HG03469 (cell line): ENCODE measurements at regions not wholly inside any gene's neighbourhood (a gene's known extent, or its start where the extent isn't known, plus 50 kb on each side); places are given as distances from the start of the nearest gene placed in this dataset.
"Not testable (repeated sequence)": the region's sequence is repeated elsewhere in the genome, so short reads cannot be mapped to it uniquely, and the experiment has no call there.

Experiments used
- ATAC-seq: cut with Tn5 transposase; IDR thresholded peaks from one replicate; pipeline ENCODE4 v1.9.1; 2021; ENCODE audit warnings: mild to moderate bottlenecking, moderate library complexity, moderate number of reproducible peaks; ENCODE audit not compliant: unreplicated experiment

DNA sequence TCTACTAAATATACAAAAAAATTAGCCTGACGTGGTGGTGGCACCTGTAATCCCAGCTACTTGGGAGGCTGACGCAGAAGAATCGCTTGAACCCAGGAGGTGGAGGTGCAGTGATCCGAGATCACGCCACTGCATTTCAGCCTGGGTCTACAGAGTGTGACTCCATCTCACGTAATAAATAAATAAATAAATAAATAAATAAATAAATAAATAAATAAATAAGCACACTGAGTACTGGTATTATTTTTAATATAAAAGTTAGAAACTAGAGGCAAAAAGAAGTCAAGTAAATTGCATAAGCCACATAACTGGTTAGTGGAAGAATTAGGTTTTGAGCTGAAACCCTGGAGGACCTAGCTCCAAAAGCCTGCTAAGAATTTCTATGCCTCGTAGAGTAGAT, 1262.7 kb upstream of the PABPC4L start:
- ATAC-seq: no peak

DNA sequence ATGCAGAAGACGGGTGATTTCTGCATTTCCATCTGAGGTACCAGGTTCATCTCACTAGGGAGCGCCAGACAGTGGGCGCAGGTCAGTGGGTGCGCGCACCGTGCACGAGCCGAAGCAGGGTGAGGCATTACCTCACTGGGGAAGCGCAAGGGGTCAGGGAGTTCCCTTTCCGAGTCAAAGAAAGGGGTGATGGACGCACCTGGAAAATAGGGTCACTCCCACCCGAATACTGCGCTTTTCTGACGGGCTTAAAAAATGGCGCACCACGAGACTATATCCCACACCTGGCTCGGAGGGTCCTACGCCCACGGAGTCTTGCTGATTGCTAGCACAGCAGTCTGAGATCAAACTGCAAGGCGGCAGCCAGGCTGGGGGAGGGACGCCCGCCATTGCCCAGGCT, 1246.0 kb upstream of the PABPC4L start:
- ATAC-seq: not testable (repeated sequence)

DNA sequence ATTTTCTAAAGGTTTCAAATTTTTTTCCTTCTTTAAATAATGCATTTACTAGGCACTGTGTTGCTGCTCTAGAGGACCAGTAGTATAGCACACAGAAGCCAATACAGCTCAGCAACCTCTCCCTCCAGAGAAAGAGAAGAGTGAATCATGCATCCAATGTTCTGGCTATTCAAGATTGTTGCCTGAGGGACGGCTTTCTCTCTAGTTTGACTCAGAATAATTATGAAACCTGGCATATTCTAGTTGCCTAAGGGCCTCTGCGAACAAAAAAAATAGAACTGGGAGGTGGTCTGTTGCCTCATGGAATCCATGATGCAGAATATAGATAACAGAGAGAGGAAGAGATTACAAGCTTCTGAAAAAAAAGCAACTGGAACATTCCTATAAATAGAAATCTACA, 1233.3 kb upstream of the PABPC4L start:
- ATAC-seq: no peak

DNA sequence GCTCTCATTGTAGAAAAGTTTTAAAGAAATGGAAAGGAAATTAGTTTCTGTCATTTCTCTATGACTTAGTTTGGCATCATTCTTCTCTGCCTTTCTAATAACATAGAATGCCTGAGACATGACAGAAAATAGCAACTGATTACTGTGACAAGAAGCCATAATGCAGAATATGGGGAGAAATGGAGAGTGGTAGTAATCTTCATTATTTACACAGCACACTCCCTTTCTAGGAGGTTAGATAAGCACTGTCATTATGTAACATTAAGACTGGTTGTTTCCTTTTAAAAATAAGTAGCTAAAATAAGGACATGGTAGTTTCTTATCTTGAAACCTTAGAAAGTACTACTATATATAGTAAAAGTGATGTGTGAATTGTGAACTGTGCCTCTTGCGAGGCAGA, 1227.9 kb upstream of the PABPC4L start:
- no peak for ATAC-seq

DNA sequence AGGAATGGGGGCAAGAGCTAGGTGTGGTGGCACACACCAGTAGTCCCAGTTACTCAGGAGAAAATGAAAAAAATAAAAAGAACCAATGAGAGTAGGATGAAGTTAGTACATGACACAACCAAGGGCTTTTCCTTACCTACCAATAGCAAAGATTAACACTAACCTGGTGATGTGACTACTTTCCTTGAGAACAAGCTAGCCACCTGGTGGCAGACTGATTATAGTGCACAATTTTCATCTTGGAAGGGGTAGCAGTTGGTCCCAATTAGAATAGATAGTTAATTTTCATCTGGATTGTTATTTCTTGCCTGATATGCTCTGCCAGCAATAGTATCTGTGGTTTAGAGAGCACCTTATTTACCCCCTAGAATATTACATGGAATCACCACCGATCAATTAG, 1216.8 kb upstream of the PABPC4L start:
- no peak for ATAC-seq

DNA sequence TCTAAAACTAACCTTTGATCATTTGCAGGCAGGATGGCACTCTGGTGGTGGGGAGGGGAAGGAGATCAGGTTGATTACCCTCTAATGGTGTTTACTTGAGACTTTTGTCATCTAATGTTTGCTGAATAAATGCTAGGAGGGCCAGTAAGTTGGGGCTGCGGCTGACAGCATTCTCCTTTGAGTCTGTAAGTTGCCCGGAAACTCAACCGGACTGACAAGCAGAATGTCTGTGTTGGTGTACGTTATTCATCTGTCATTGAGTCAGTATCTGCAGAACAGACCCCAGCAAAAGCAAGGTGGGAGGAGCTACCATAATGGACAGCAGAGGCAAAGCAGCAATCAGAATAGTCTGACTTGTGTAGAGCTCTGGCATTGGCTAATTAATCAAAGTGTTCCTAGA, 1210.6 kb upstream of the PABPC4L start:
- ATAC-seq: no peak

DNA sequence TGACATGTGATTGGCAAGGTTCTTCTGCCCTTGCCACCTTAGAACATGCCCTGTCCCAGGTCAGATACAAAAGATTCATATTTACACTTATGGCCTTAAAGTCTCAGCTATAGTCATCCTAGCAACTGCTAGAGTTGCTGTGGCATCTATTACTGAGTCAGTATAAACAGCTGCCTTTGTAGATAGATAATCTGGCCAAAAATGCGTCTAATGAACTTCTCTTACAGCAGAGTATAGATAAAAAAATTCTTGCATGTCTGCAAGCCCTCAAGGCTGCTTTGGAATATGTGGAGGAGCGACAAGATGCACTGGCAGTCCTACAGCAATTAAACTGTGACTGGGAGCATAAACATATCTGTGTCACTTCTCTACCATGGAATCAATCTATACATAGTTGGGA, 1209.7 kb upstream of the PABPC4L start:
- ATAC-seq: no peak

DNA sequence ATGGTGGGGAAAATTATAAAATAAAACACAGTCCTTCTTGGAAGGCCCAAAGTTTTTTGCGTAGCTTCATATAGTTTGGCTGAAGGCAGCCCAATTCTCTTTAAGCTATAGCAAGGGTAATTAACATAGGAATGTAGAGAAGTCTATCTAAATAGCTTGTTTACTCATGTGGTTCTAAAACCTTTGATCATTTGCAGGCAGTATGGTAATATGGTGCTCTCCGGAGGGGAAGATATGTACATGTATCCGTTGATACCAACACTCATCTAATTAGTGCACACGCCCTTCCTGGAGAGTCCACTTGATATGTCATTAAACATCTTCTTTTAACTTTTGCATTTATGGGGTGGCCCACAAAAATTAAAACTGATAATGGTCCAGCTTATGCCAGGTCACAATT, 1207.7 kb upstream of the PABPC4L start:
- ATAC-seq: not testable (repeated sequence)

DNA sequence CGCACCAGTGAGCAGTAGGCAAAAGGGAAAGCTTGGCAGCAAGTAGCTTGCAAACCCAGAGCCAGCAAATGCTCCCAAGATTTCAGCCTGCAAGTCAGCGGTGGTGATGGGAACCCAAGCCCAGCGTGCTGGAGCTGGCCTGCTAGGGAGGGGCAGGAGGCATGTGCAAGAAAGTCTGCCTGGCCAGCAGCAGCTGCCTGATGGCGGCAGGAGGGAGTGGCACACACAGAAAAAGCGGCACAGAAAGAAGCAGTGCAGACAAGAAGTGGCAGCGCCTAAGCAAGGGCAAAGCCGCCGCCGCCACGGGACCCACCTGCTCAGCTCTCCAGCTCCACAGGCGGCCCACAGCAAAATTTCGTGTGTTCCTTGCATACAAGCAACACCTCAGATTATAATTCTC, 1206.5 kb upstream of the PABPC4L start:
- ATAC-seq: no peak

DNA sequence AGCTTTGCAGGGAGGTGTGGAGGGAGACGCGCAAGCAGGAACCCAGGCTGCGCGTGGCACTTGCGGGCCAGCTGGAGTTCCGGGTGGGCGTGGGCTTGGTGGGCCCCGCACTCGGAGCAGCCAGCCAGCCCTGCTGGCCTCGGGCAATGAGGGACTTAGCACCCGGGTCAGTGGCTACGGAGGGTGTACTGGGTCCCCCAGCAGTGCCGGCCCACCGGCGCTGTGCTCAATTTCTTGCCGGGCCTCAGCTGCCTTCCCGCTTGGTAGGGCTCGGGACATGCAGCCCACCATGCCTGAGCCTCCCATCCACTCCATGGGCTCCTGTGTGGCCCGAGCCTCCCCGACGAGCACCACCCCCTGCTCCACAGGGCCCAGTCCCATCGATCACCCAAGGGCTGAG, 1205.0 kb upstream of the PABPC4L start:
- not testable (repeated sequence) for ATAC-seq

DNA sequence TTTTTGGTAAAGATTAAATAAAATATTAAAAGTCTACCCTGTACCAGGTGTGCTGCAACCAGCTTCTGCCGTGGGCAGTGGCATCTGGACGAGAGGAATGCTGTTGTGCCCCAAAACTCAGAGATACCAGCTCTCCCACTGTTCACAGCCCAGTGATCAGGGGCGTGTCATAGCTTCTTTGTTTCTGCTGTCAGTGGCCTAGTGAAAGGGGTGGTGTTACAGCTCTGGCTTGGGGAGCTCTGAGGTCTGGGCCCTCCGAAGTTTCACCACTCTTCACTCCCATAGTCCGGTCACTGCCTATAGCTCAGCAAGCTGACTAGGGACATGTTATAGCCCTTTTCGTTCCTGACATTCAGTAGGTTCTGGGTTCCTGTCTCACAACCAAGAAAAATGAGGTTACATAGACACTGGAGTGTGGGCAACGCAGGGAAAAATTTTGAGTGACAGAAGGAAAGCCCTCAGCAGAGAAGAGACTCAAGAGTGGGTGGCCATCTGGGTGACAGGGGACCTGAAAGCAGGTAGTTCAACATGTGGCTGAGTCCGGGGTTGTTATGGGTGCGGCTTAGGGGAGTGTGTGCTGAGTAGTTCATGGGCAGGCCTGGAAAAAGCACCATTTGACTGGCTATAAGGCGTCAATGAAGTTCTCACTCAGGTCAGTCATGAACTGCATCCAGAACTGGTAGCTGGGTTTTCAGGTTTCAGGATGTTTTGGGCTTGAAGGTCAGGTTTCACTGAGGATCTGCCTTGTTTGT, 1184.4 kb upstream of the PABPC4L start:
- no peak for ATAC-seq

DNA sequence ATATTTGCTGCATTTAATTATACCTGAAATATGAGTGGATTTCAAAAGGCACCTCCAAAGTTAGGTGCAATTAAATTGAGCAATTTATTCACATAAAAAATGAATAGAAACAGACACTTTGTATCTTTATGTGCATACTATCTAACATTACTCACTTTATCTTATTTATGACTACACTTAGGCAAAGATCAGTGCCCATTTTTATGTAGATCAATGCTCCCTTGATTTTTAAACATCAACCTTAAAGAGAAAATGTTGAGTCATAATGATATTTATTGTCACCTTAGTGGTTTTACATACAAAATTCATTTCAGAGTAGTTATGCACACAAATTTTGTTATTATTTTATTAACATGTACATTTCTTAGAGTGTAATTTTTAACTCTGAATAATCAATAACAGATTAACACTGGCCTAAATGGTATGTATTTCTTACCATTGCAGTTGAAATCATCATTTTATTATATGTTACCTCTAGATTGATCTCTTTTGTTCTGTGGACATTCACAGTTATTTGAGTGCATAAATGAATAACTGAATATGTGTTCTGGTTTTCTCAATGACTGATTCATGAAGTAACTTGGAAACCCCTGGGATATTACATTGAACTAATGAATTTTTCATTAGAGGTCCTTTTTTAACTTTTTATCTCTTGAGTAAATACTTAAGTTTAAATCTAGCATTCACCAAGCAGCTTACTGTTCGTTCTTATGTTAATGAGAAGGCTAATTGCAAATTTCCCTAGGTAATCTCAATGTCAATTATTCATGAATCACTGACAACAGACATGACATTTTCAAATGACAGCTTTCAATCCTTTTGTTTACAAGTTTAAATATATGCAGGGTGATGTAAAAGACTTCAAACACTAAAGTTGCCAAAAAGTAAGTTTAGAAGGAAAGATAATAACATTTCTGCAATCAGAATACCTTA, 1182.0 kb upstream of the PABPC4L start:
- no peak for ATAC-seq

DNA sequence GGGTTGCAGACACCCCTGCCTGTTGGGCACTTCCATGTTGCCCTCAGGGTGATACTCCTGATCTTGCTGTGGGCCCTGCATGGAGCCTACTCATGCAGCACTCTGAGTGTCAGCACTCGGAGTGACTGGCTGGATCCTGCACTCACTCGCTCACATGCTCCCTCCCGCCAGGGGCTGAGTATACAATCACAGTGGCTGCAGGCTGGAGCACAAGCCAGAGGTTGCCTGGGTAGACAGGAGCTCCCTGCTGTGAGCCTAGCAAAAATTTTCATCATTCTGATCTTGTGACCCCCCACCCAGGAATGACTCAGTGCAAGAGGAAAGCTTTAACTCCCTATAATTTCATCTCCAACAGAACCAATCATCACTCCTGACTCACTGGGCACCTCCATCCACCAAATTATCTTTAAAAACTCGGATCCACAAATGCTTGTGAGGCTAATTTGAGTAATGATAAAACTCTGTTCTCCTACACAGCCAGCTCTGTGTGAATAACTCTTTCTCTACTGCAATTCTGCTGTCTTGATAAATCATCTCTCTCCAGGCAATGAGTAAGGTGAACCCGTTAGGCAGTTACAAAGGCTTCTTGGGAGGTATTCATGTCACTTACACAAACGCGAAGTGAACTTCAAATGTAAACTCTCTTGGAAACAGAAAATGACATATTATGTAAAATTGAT, 1180.8 kb upstream of the PABPC4L start:
- no peak for ATAC-seq

DNA sequence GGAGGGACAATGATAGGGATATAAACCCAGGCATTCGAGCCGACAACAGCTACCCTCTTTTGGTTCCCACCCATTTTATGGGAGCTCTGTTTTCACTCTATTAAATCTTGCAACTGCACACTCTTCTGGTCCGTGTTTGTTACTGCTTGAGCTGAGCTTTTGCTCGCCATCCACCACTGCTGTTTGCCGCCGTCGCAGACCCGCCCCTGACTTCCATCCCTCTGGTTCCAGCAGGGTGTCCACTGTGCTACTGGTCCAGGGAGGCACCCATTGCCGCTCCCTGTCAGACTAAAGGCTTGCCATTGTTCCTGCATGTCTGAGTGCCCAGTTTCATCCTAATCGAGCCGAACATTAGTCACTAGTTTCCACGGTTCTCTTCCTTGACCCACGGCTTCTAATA, 1170.5 kb upstream of the PABPC4L start:
- ATAC-seq: no peak

DNA sequence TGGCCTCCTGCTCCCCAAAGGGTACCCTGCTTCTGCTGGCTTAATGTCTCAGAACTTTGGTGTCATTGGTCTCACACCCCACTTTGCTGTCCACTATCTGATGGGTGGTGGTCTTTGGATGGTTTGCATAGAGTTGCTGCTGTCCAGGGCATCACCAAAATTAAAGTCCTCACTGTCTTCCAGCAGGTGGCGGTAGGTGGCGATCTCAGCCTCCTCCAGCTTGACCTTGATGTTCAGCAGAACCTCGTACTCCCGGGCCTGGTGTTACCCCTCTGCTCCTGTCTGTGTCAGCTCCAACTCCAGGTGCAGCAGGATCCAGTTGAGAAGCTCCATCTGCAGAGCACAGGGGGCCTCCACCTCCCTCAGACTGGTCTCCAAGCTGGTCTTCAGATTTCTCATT, 1169.5 kb upstream of the PABPC4L start:
- ATAC-seq: no peak

DNA sequence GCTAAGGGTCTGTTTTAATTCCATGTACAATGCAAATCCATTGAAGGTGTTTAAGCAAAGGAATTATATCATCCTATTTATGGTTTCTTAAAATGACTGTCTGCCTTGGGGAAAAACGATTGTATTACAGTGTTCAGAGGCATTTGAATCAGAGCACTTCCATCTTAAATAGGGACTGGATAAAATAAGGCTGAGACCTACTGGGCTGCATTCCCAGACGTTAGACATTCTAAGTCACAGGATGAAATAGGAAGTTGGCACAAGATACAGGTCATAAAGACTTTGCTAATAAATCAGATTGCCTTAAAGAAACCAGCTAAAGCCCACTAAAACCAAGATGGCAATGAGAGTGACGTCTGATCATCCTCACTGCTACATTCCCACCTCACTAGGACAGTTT, 1167.2 kb upstream of the PABPC4L start:
- ATAC-seq: no peak

DNA sequence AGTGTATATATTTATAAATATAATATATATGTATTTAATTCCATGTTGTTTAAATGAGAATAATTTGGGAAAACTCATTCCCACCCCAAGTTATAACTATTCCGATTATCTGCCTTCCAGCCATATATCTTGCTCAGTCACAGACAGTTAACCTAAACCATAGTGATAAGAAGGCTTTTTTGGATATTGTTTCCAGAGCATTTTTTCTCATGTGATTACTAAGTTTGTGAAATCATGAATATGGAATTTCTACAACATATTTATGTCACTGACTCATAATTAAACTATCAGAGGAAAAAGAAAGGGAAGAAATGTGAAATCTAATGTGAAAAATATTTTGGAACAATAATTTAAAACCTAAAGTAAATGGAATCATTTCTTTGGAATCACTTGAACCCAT, 1163.5 kb upstream of the PABPC4L start:
- no peak for ATAC-seq

DNA sequence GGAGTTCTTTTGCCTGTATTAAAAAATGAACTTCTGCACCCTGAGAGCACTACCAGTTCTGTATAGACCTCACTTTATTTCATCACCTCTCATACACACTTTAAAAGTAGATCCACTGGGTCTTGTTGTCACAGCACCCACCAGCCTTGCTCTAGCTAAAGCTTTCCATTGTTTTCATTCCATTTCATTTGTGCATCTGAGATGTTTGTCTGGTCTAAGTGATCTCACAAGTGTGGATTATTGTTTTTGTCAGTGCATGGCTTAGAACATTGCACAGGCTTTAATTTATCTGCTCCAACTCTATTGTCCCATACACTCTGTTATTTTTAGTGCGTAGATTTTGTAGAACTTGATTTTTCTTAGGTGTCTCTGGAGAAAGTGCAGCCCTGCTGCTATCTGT, 1157.5 kb upstream of the PABPC4L start:
- ATAC-seq: no peak

DNA sequence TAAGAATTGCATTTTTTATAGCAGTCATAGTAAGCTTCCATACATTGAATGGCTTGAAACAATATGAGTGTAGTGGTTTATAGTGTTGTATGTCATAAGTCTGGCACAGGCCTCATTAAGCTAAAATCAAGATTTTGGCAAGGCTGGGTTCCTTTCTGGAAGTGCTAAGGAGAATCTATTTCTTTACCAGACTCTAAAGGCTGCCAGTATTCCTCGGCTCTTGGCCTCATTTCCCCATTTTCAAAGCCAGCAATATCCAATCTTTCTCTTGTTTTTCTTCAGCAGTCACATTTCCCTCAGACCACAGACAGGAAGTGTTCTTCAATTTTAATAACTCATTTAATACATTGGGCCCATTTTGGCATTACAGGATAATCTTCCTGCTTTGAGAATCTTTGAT, 1155.5 kb upstream of the PABPC4L start:
- ATAC-seq: no peak

DNA sequence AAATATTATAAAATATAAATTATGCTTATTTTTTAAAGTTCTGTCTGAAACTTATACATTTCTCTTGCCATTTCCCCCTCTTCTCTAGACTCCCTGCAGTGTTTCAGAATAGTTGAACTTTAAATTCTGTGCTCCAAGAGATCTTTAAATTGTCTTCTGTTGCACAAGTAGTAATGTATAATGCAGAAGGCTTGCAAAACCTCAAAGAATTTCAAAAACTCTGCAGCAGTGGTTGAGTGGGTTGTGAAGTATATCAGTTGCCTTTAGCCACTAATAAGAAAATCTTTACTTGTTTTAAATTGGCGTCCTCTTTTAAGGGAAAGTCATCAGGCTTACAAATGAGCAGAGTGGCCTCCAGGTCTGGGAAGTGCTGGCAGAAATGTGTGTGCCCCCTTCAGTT, 1153.3 kb upstream of the PABPC4L start:
- no peak for ATAC-seq

DNA sequence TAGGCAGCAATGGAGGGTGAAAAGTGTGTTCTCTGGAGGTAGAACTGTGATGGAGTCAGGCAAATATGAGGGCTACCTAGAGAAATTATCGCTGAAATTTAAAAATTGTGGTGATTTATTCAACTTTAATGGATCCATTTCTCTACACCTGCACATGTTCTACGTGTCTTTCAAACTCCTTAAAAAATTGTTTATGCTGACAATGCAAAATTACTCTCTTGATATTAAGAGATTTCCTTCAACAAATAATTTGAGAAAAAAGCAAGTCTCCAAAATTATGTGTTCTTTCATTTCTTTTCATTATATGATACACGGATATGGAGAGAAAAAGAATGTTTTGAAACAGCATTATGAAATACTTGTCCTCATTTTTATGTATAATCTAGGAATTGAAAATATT, 1151.4 kb upstream of the PABPC4L start:
- ATAC-seq: no peak

DNA sequence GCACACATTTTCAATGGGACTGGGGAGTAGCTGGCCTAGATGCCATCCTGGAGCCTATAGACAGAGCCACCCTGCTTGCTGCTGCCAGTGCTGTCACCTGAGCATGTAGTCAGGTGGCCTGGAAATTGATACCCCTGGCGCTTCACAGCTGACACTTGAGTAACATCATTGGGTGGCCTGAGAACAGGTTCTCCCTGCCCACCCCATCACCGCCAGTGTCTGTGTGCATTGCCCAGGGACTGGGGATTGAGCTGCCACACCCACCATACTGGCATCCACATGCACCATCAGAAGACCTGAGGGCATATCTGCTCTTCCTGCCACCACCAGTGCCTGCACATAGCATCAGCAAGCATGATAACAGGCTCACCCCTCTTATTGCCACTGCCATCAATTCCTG, 1142.9 kb upstream of the PABPC4L start:
- no peak for ATAC-seq
